Ovary (tissue), 3 donors: ENCODE measurements at regions not wholly inside any gene's neighbourhood (a gene's known extent, or its start where the extent isn't known, plus 50 kb on each side); places are given as distances from the start of the nearest gene placed in this dataset.

ENCODE experiments used
- CTCF ChIP-seq, 3 donors: fragments of 450-650 bp in 2 of 3; fragments of 200-600 bp in 1 of 3; IDR thresholded peaks; one replicate each; pipeline versions ENCODE4 v1.5.1 to v1.8.0; 2016 to 2022; ENCODE audit warnings: antibody characterized with exemption in 3 of 3, mild to moderate bottlenecking in 1 of 3
- EP300 ChIP-seq: sonication (generic); formaldehyde crosslinking; IDR thresholded peaks from one replicate; pipeline ENCODE4 v1.6.1; 2017; ENCODE audit warnings: antibody characterized with exemption
- POLR2A ChIP-seq: fragments of 450-650 bp; IDR thresholded peaks from one replicate; pipeline ENCODE4 v1.6.1; 2017; ENCODE audit warnings: antibody characterized with exemption, mild to moderate bottlenecking, moderate library complexity
- donor health status: DM: no; HTN: no; CAD: no.

GRCh38 chr1:79714664-79715063, 708.1 kb upstream of the ADGRL4 start:
- TF ChIP-seq EP300 = no peak
- no peak for TF ChIP-seq CTCF (IDR thresholded peaks at IDR 0.05)
- no peak for TF ChIP-seq POLR2A
